ENCODE measurements at regions not wholly inside any gene's neighbourhood (a gene's known extent, or its start where the extent isn't known, plus 50 kb on each side); places are given as distances from the start of the nearest gene placed in this dataset.
"Not testable (repeated sequence)": the region's sequence is repeated elsewhere in the genome, so short reads cannot be mapped to it uniquely, and the experiment has no call there.

- DNase-seq: no peak
These were observed 699.0 kb upstream of the ARRDC3 start for GRCh38 chr5:92081958-92082712.

GRCh38 chr5:92070786-92071185, 687.7 kb upstream of the ARRDC3 start:
- DNase-seq: no peak

- no peak for DNase-seq
These were observed 681.9 kb upstream of the ARRDC3 start for GRCh38 chr5:92064993-92065392.

GRCh38 chr5:92051741-92052140, 668.6 kb upstream of the ARRDC3 start:
- DNase-seq: no peak

GRCh38 chr5:92050970-92051369, 667.9 kb upstream of the ARRDC3 start:
- no peak for DNase-seq

- DNase-seq: no peak
These were observed 659.0 kb upstream of the ARRDC3 start for GRCh38 chr5:92041911-92042660.

- DNase-seq: no peak
These were observed 658.1 kb upstream of the ARRDC3 start for GRCh38 chr5:92041206-92041605.

GRCh38 chr5:92029792-92030191, 646.7 kb upstream of the ARRDC3 start:
- DNase-seq: not testable (repeated sequence)

GRCh38 chr5:92023555-92023954, 640.4 kb upstream of the ARRDC3 start:
- DNase-seq: no peak

GRCh38 chr5:92023141-92023471, 640.0 kb upstream of the ARRDC3 start:
- DNase-seq: no peak

GRCh38 chr5:92022415-92023140, 639.5 kb upstream of the ARRDC3 start:
- no peak for DNase-seq

- DNase-seq: no peak
These were observed 636.4 kb upstream of the ARRDC3 start for GRCh38 chr5:92019376-92019990.

- DNase-seq: no peak
These were observed 634.7 kb upstream of the ARRDC3 start for GRCh38 chr5:92017776-92018175.

GRCh38 chr5:92011845-92012244, 628.7 kb upstream of the ARRDC3 start:
- not testable (repeated sequence) for DNase-seq

- DNase-seq: no peak
These were observed 620.7 kb upstream of the ARRDC3 start for GRCh38 chr5:92003806-92004205.

GRCh38 chr5:92002721-92003274, 619.7 kb upstream of the ARRDC3 start:
- DNase-seq: no peak

- DNase-seq: no peak
These were observed 615.7 kb upstream of the ARRDC3 start for GRCh38 chr5:91998774-91999173.

GRCh38 chr5:91983869-91984268, 600.8 kb upstream of the ARRDC3 start:
- DNase-seq: no peak

GRCh38 chr5:91978221-91978882, 595.2 kb upstream of the ARRDC3 start:
- no peak for DNase-seq

GRCh38 chr5:91977579-91977978, 594.5 kb upstream of the ARRDC3 start:
- DNase-seq: no peak

- no peak for DNase-seq
These were observed 593.3 kb upstream of the ARRDC3 start for GRCh38 chr5:91976451-91976850.

GRCh38 chr5:91963166-91963565, 580.0 kb upstream of the ARRDC3 start:
- no peak for DNase-seq

- no peak for DNase-seq
These were observed 574.5 kb upstream of the ARRDC3 start for GRCh38 chr5:91957666-91958065.
